HCT116 (cell line): ENCODE measurements at regions not wholly inside any gene's neighbourhood (a gene's known extent, or its start where the extent isn't known, plus 50 kb on each side); places are given as distances from the start of the nearest gene placed in this dataset.
"Not testable (repeated sequence)": the region's sequence is repeated elsewhere in the genome, so short reads cannot be mapped to it uniquely, and the experiment has no call there.

Source experiments
- ATAC-seq: fragments of 200-7000 bp; cut with Tn5 transposase; 2 replicates; pipeline ENCODE4 v1.9.1; 2020; ENCODE audit warnings: mild to moderate bottlenecking, moderate library complexity
- BruUV-seq: library from RNA; stranded (reverse); fragments of 400-500 nt; replicated peaks from 2 replicates; lab custom pipeline; 2021; lab: Mats Ljungman, UMichigan
- CTCF ChIA-PET: fragments of 300-600 bp; sonication (Branson Sonifier 250); formaldehyde crosslinking; loops from one replicate; lab custom pipeline; 2021; ENCODE audit warnings: antibody characterized with exemption; lab: Charles Lee
- POLR2A ChIA-PET: fragments of 300-600, 350-600 bp; sonication (Branson Sonifier 250); formaldehyde crosslinking; loops from one replicate; lab custom pipeline; 2021; ENCODE audit warnings: antibody characterized with exemption; lab: Charles Lee
- RAD21 ChIA-PET, 2 experiments: fragments of 300-600 bp; sonication (Branson Sonifier 250); formaldehyde crosslinking; loops; one replicate each; lab custom pipeline; 2023; ENCODE audit warnings: low total read pairs in 2 of 2; ENCODE audit not compliant: uncharacterized antibody in 2 of 2, unreplicated experiment in 2 of 2, low non-redundant PET in 1 of 2; lab: Charles Lee
- DNase-seq: peaks from one replicate; pipeline ENCODE4 v3.0.0-alpha.2; 2010; ENCODE audit warnings: low read depth, low spot score
- H2AFZ ChIP-seq: fragments of 200-600 bp; shearing (Covaris generic), sonication (generic); 2 replicates; pipeline ENCODE4 v1.6.1; 2017; ENCODE audit warnings: low read depth, mixed run types, mixed read lengths, antibody characterized with exemption, low read length; ENCODE audit not compliant: poor library complexity, severe bottlenecking
- H3K27ac ChIP-seq: 2 replicates; pipeline ENCODE4 v1.5.1; 2012; ENCODE audit warnings: low read depth, low read length
- H3K27me3 ChIP-seq: fragments of 200-600 bp; sonication (generic); 2 replicates; pipeline ENCODE4 v1.6.1; 2016; ENCODE audit warnings: mixed run types, low read length, mixed read lengths; ENCODE audit not compliant: insufficient read depth
- H3K36me3 ChIP-seq, 2 experiments: fragments of 200-500 bp in 1 of 2; fragments of 200-600 bp in 1 of 2; sonication (Bioruptor generic) in 1 of 2; sonication (generic) in 1 of 2; 2 replicates each; pipeline versions ENCODE4 v1.5.1 to v1.6.1; 2014 to 2016; ENCODE audit warnings: low read length in 2 of 2, inconsistent platforms in 1 of 2, mixed read lengths in 1 of 2, mixed run types in 1 of 2; ENCODE audit not compliant: insufficient read depth in 2 of 2, control insufficient read depth in 1 of 2
- H3K4me1 ChIP-seq, 2 experiments: fragments of 200-600 bp in 1 of 2; sonication (generic) in 1 of 2; 2 replicates each; pipeline versions ENCODE4 v1.5.1 to v1.6.1; 2012 to 2017; ENCODE audit warnings: low read length in 2 of 2, inconsistent platforms in 1 of 2, mild to moderate bottlenecking in 1 of 2, mixed read lengths in 1 of 2, mixed run types in 1 of 2, moderate library complexity in 1 of 2; ENCODE audit not compliant: insufficient read depth in 2 of 2, control insufficient read depth in 1 of 2
- H3K4me2 ChIP-seq: fragments of 200-600 bp; sonication (generic); 2 replicates; pipeline ENCODE4 v1.6.1; 2017; ENCODE audit warnings: mixed run types, low read length, mixed read lengths
- H3K4me3 ChIP-seq, 2 experiments: fragments of 200-600 bp in 1 of 2; sonication (generic) in 1 of 2; replicated peaks in 1 of 2; 2 replicates each; pipeline ENCODE4 v1.5.1; 2011 to 2016; ENCODE audit warnings: low read length in 2 of 2, control low read depth in 1 of 2, low read depth in 1 of 2, mild to moderate bottlenecking in 1 of 2, mixed read lengths in 1 of 2, mixed run types in 1 of 2
- H3K79me2 ChIP-seq: fragments of 200-600 bp; sonication (generic); 2 replicates; pipeline ENCODE4 v1.6.1; 2017; ENCODE audit warnings: mild to moderate bottlenecking, mixed run types, low read length, moderate library complexity, mixed read lengths; ENCODE audit not compliant: insufficient read depth
- H3K9ac ChIP-seq: fragments of 200-600 bp; sonication (generic); 2 replicates; pipeline ENCODE4 v1.6.1; 2016; ENCODE audit warnings: low read length, mixed read lengths
- H3K9me2 ChIP-seq: fragments of 200-600 bp; sonication (generic), shearing (Covaris generic); 2 replicates; pipeline ENCODE4 v1.6.1; 2017; ENCODE audit warnings: mixed run types, mild to moderate bottlenecking, moderate library complexity; ENCODE audit not compliant: insufficient read depth
- H3K9me3 ChIP-seq, 2 experiments: fragments of 200-500 bp in 1 of 2; fragments of 200-600 bp in 1 of 2; sonication (Bioruptor generic) in 1 of 2; sonication (generic) in 1 of 2; 2 replicates each; pipeline ENCODE4 v1.6.1; 2014 to 2017; ENCODE audit warnings: low read length in 2 of 2, mixed read lengths in 2 of 2, inconsistent platforms in 1 of 2, low read depth in 1 of 2, mild to moderate bottlenecking in 1 of 2, mixed run types in 1 of 2, moderate library complexity in 1 of 2; ENCODE audit not compliant: control insufficient read depth in 1 of 2, insufficient read depth in 1 of 2
- H4K20me1 ChIP-seq: fragments of 200-600 bp; sonication (generic), shearing (Covaris generic); 2 replicates; pipeline ENCODE4 v1.6.1; 2017; ENCODE audit warnings: mixed run types, mild to moderate bottlenecking, moderate library complexity; ENCODE audit not compliant: insufficient read depth
- intact Hi-C: fragments of 100-400 bp; cut with micrococcal nuclease; formaldehyde crosslinking; loops from 2 replicates; pipeline ENCODE4 v1.10.0; 2022

DNA sequence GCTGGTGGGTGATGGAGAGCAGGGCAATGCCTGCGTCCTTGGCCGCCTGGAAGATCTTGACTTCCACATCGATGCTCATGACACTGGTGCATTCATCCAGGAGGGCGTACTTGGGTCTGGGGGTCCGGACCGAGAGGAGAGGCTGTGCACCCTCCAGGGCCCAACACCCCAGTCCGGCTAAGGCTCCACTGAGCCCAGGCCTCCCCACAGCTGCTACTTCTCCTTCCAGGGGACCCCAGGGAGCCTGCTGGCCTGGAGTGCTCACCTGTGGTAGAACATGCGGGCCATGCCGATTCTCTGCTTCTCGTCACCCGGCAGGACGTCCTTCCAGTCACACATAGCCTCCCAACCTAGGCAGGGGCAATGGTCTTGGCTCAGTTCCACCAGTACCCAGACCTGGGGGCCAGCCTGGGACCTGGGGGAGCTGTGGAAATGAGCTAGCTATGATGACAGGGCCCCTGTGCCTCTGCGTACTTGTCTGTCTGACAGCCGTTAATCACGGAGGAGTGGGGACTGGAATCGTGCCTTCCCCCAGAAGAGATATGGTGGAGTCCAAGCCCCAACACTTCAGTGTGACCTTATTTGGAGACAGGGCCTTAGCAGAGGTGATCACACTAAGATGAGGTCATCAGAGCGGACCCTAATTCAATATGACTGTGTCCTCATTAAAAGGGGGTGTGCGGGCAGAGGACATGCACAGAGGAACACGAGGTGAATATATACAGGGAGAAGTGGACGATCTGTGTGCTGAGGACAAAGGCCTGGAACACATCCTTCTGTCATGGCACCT, 1073.3 kb downstream of the RPIA start:
- ATAC-seq, H3K9me3 ChIP-seq, H3K27me3 ChIP-seq, H3K27ac ChIP-seq, BruUV-seq, H3K4me3 ChIP-seq, H3K9me2 ChIP-seq, POLR2A ChIA-PET, H4K20me1 ChIP-seq, H3K79me2 ChIP-seq, H3K4me2 ChIP-seq, DNase-seq, H2AFZ ChIP-seq, H3K4me1 ChIP-seq, H3K36me3 ChIP-seq, RAD21 ChIA-PET, H3K9ac ChIP-seq, intact Hi-C loops, CTCF ChIA-PET: not testable (repeated sequence)

DNA sequence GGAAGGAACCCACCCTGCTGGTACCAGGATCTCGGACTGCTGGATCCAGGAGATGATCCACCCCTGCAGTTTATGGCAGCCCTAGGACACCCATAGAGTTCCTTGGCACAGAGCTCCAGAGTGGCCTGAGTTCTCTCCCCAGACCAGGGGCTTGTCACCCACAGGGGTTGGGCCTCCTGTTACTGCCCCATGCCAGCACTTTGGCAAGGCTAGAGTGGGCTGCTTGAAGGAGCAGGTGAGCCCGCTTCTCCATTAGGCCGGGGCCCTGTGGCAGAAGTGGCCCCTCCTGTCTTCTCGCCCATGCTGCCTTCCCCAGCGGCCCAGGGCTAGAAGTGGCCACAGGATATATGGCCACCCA, 1073.9 kb downstream of the RPIA start:
- H3K4me3 ChIP-seq, ATAC-seq, intact Hi-C loops, CTCF ChIA-PET, H3K4me2 ChIP-seq, H3K27me3 ChIP-seq, POLR2A ChIA-PET, H3K27ac ChIP-seq, H3K9me3 ChIP-seq, BruUV-seq, H2AFZ ChIP-seq, H3K36me3 ChIP-seq, H4K20me1 ChIP-seq, H3K9me2 ChIP-seq, DNase-seq, RAD21 ChIA-PET, H3K4me1 ChIP-seq, H3K79me2 ChIP-seq, H3K9ac ChIP-seq: not testable (repeated sequence)

DNA sequence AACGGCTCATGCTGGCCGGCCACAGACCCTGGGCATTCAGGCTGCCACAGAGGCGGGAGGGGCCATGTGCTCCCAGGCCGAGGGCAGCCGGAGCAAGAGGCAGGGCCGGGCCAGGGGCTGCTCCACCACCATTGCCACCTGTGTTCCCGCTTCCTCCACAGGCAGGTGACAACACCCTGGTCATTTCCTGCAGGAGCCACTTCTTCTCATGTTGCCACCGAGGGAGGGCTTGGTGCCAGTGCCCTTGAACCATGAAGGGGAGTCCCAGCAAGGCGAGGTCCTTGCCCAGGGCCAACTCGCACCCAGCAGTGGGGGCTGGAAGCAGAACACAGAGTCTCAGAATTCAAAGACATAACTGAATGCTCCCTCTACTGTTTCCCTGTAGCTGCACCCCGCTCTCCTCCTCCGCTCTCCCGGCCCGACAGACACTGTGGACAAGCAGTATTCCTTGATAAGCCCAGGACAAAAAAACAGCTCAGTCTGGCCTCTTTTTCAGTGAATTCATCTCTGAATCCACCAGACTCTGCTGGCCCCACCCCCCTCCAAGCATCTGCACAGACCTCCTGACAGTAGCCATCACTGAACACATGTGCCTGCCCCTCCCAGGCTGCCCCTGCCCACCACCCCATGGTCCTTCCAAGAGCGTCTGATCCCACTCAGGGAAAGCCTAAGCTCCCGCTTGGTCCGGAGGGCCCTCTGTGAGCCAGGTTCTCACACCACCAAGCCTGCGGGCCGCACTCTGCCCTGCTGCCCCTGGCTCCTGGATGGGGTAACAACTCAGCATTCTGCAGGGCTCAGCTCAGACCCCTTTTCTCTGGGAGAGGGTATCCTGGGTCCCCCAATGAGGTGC, 1074.9 kb downstream of the RPIA start:
- H3K4me1 ChIP-seq, H3K9me3 ChIP-seq, BruUV-seq, H2AFZ ChIP-seq, H3K9ac ChIP-seq, ATAC-seq, H3K79me2 ChIP-seq, H3K4me2 ChIP-seq, intact Hi-C loops, CTCF ChIA-PET, DNase-seq, H3K27ac ChIP-seq, H3K27me3 ChIP-seq, POLR2A ChIA-PET, H3K9me2 ChIP-seq, RAD21 ChIA-PET, H3K36me3 ChIP-seq, H4K20me1 ChIP-seq, H3K4me3 ChIP-seq: not testable (repeated sequence)

- CTCF ChIA-PET, ATAC-seq, H3K4me3 ChIP-seq, BruUV-seq, H3K27ac ChIP-seq, H3K79me2 ChIP-seq, H3K4me2 ChIP-seq, H2AFZ ChIP-seq, RAD21 ChIA-PET, H3K4me1 ChIP-seq, H3K27me3 ChIP-seq, H3K9me2 ChIP-seq, POLR2A ChIA-PET, H3K36me3 ChIP-seq, H3K9ac ChIP-seq, H3K9me3 ChIP-seq, intact Hi-C loops, DNase-seq, H4K20me1 ChIP-seq: not testable (repeated sequence)
These were observed 1075.6 kb downstream of the RPIA start for GRCh38 chr2:89767058-89767457.
